ENCODE measurements at regions not wholly inside any gene's neighbourhood (a gene's known extent, or its start where the extent isn't known, plus 50 kb on each side); places are given as distances from the start of the nearest gene placed in this dataset.

DNA sequence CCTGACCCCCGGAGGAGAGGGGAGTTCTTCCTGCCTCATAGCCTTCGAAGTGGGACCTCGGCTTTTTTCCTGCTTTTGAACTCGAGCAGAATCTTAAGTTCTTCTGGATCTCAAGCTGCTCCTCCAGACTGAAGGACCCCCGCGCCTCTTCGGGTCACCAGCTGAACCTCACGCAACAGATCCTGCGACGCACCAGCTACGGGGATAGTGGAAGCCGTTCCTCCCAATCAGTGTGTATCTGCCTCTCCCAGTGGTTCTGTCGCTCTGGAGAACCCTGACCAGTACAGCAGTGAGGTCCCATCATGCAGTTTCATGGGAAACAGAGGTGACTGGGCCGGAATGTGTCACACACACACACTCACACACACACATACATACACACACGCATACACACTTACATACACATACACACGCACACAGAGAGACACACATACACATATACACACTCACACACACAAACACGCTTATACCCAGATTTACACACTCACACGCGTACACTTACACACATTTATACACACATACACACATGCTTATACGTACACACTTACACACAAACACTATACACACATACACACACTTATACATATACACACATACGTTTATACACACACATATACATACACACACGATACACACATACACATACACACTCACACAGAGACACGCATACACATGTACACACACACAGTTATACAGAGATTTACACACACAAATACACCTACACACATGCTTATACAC is 170.0 kb downstream of the TTLL2 start:
- no peak for DNase-seq (ENCODE audit: low spot score)

DNA sequence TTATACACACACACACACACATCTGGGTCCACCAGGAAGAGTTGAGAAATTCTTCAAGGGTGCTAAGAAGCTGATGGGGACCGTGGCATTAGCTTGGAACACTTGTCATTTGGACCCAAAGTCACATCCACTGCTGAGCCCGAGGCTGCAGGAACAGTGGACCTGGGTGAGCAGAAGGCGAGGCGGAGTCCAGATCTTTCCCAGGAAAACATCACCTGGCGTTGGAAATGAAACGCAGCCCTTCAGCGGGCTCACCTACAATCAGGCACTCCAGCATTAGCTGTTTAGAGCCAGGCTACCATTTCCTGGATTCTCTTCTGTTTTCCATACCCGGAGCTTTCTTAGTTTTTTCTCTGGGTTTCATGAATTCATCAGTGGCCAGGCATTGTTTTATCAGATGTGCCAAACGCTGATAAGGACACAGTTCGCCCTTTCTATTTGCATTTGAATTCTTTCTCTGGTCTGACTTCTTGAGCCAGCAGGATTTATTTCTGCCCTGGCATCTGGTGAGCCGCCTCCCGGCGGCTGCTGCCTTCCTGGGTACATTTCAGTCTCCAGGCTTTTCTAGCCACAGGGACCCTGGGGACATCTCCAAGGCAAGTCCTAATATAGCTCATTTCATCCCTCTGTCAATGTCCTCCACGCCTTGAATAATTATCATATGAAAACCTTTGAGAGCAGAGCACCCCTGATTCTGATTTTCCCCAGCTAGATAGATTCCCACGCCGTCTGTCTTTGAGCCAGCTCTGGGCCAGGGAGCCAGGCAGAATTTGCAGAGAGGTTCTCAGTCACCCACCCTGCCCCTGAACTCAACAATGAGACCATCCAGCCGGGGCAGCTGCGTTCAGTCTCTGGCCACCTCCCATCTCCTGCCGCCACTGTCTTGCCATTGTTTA is 170.9 kb downstream of the TTLL2 start:
- DNase-seq (ENCODE audit: low spot score), result no peak

DNA sequence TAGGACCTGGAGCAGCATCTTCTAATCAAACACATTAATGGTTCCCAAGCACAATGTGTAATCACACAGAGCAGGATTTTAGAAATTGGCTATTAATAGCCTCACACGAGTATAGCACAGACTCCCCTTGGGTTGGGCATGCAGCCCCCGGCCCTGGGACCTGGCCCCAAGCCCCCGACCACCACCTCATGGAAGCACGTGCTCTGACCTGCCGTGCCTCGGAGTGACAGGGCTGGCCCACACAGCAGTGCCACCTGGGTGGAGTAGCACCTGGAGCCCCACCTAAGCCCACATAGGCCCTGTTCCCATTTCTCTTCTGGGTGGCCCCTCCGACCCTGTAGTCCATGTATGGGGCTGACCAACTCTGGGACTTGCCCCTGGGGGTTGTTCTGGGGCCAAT is 171.8 kb downstream of the TTLL2 start:
- no peak for DNase-seq (ENCODE audit: low spot score)

DNA sequence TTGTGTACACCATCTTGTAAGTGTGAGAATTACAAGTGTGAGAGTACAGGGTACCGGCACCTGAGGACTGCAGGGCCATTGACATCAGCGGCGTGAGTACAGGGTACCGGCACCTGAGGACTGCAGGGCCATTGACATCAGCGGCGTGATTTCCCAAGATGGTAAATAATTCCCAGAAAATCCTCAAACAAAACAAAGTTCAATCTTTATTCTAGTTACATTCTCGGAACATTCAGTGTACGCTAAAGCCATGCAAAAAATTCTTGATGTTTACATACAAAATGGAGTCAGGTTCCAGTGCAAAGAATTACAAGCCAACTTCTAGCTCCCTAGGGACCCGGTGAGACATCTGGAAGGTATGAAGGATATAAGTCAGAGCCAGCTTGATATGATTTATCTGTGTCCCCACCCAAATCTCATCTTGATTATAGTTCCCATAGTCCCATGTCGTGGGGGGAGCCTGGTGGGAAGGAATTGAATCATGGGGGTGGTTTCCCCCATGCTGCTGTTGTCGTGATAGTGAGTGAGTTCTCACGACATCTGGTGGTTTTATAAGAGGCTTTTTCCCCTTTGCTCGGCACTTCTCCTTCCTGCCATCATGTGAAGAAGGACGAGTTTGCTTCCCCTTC is 172.7 kb downstream of the TTLL2 start:
- DNase-seq (ENCODE audit: low spot score), result no peak

DNA sequence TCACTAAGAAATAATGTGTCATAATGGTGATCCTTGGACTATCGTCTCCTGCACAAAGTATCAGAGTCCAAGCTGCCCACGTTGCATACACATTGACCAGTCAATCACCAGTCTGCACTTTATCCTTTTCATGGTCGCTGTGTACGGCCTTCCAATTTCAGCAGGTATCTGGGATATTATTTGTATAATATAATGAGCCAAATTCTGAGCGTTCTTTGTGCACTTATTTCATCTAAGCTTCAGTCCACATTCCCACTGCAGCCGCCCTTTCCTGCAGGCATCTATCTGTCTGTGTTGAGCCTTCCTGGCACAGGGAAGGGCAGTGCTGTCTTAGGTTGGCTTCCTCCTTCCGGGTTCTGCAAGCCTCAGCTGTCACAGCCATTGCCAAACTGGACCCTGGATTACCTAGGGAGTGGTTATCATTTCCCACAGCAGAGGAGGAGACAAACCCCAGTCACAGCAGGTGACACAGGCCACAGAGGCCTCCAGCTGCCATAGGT is 174.3 kb downstream of the TTLL2 start:
- no peak for DNase-seq (ENCODE audit: low spot score)

DNA sequence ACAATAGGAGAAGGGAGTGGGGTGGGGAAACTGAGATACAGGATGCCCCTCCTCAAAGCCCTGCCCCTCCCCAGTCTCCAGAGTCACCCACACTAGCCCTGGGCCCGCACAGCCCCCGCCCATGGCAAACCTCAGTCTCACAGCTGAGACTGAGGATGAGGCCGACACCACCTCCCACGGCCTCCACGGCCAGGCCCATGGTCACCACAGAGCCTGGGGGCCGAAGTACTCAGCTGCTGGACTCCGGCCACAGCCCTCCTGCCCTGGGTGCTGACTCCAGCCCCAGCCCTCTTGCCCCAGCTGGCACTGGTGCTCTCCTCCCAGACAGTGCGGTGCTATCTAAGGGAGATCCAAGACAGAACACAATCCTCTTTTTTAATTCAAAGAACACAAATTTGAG is 176.1 kb downstream of the TTLL2 start:
- no peak for DNase-seq (ENCODE audit: low spot score)

DNA sequence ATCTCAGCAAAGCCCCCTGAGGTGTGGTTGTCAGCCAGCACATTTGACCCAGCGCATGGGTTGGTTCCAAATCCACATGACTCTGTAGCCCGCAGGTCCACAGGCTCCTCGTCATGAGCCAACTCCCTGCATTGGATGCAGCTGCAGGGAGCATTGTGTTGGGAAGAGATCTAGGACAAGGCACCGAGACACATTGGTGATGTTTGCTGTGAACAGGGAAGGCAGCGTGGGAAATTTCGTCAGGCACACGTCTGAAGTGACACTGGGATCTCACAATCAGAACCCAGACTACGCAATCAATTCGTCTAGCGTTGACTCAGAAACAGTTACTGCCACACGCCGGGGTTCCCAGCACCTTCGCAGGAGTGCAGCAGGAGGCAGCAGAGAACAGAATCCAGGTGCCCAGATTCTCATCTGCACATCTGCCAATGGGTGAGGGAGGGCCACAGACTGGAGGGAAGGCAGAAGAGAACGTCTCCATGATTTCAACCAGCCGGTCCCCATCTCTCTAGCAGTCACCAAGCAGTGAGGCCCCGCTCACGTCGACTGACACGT is 177.0 kb downstream of the TTLL2 start:
- DNase-seq (ENCODE audit: low spot score), result no peak

DNA sequence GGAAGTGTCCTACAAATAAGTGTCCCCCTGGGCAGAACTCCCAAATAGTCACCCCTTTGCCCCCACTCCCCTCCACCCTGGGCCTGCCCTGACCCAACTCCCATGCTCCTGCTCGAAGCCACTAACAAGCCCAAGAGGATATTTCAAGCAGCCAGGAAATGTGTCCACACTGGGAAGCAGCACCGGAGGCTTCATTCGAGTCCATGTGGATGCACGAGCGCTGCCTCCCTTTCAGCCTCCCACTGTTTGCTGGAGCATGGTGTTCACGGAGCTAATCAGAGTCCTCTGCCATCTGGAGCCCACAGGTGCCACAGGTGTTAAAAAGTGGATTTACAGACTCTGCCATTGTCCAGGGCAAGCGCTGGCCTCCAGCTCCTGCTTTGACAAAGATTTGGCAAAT is 177.6 kb downstream of the TTLL2 start:
- no peak for DNase-seq (ENCODE audit: low spot score)

DNA sequence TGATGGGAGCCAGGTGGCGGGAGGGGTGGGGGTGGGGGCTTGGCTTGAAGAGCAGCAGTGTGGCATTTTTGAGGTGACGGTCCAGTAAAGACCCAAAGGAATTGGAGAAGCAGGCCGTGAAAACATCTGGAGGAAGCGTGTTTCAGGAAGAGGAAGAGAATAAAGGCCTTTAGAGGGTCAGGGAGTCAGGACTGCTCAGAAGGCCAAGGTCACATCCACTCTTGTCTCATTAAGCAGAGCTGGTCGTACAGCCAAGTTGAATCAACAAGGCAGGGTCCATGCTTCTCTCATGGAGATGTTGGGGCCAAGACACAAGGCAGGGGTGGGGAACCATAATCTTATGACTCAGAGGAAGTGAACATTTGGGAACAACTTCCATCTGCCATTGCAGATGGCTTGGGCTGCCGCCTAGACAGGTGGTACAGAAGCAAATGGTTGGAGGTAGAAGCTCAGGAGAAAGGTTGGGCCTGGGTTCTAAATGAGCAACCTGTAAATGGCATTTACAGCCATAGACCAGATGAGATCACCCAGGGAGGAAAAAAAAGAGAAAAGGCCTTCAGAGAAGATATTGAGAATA is 179.6 kb downstream of the TTLL2 start:
- no peak for DNase-seq (ENCODE audit: low spot score)

DNA sequence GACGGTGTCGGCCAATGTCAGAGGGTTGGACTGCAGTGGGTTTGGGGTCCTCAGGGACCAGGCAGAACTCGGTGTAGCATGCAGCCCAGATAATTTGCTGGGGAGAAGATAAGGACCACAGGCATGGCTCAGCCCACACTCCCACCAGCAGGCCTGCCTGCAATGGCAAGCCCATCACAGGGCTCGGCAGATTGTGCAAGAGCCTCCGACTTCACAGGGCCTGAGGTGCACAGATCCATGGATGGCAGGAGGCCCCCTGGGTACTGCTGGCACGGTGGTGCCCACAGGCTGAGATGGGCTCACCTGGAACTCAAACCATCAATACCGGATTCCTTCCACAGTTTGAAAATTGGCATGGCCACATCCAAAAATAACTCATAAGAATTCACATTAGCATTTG is 180.3 kb downstream of the TTLL2 start:
- no peak for DNase-seq (ENCODE audit: low spot score)

DNA sequence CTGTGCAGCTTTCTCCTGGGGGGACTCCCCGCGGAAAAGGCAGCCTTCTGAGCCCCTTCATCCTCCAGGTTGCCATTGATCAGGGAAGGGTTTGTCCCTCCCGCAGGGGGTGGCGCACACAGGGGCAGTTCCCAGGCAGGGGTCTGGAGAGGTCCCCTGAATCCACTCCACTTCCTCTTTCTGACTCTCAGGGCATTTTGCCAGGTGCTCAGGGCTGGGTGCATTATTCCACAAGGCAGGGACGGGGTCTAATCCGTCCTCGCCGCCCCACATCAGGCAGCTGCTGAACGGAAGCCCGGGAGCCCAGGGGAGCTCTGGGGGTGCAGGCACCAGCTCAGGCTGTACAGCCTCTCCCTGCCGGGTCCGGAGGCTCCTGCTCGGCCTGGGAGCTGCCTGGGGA is 180.9 kb downstream of the TTLL2 start:
- no peak for DNase-seq (ENCODE audit: low spot score)

DNA sequence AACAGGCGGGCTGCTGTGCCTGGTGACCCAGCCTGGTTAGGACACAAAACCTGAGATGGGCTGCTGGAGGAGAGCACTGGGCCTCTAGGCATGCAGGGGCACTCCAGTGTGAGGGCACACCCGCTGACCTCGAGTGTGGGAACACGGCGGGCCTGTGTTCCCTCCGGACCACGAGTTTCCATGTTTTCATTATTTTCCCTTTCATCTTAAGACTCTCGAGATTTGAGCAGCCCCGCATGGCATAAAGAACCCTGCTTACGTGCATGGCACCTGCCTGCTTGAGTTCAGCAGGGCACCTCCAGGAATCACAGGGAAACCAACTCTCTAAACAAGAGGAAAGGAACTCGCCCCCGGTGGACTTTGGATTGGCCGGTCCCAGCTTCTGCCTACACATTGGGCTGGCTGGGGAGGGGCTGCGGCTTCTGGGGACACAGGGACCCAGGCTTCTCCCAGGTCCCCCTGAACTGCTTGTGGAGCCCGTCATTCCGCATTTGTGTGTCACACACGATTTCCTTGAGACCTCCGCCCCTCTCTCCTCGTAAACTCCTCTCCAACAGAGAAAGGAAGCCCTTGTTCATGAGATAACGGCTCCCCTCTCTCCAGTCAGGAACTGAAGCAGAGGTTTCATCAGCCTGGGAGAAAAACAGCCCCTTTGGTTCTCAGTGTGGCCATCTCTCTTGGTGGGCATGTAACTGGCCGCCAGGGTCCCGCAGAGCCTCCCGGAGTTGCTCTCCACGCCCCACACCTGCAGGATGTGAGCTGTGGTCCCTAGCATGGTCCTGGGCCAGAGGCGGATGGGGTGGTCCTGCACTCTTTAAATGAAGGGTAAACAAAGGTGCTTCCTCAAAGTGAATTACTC is 181.8 kb downstream of the TTLL2 start:
- no peak for DNase-seq (ENCODE audit: low spot score)

DNA sequence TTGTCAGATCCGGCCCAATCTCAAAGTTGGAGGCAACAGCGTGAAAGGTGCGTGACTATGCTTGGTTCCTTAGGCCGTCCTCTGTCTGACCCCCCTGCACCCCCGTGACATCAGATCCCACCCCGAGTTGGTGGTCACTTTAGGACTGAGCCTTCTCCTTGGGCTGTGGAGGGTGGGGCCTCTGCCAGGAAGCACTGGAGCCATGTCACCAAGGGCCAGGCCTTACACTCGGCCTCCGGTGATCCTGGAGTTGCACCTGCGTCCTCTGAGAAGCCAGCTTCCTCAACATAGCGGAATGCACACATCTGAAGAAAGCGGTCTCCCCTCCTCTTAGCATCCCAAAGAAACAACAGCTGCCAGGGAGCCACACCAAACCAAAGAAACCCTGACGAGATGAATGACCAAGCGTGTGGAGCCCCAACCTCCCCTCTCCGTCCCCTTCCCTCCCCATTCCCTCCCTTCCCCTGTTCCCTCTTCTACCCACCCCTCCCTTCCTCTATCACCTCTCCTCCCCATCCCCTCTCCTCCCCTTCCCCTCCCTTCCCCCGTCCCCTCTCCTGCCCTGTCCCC is 182.6 kb downstream of the TTLL2 start:
- no peak for DNase-seq (ENCODE audit: low spot score)

DNA sequence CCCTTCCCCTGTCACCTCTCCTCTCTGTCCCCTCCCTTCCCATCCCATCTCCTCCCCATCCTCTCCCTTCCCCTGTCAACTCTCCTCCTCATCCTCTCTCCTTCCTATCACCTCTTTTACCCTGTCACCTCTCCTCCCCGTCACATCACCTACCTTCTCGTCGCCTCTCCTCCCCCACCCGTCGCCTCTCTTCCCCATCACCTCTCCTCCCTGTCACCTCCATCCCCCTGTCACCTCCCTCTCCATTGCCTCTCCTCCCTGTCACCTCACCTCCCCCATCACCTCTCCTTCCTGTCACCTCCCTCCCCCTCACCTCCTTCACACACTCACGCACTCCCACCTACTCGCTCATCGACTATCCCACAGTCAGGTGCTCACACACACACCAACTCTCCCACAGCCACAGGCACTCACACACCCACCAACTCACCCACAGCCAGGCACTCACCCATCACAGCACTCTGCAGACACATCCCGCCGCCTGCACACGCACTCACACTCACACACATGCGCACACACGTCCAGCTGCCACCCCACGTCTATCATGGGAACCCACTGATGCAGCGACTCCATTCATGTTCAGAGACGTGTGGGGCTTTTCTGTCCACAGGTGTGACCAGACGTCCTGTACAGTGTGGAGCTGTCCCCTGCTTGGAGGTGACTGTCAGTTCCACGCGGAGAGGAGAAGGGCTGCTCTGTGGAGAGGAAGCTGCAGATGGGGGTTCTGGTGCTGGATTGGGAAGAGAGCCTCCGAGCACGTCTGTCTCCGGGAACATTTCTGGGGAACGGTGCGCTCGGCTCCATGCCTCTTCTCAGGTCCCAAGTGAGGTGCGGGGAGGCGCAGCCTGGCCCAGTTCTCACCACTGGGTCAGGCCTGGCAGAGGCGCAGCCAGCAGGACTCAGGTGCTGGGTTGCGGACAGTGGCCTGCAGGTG is 184.3 kb downstream of the TTLL2 start:
- no peak for DNase-seq (ENCODE audit: low spot score)

DNA sequence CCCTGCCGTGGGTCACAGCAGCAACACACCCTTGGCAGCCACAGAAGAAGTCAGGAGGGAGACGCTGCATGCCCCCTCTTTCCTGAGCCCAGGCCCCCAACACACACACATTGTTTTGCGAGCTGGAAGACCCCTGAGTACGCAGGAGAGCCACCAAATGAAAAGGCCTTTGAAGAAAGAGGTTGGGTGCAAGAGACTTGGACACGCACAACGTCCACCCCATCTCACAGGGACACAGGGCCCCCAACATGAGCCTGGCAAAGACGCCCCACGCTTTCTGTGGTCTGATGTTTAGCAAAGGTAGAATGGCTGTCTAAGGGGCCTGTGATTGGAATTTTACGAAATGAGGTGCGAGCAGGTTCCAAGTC is 185.0 kb downstream of the TTLL2 start:
- DNase-seq (ENCODE audit: low spot score), result no peak

DNA sequence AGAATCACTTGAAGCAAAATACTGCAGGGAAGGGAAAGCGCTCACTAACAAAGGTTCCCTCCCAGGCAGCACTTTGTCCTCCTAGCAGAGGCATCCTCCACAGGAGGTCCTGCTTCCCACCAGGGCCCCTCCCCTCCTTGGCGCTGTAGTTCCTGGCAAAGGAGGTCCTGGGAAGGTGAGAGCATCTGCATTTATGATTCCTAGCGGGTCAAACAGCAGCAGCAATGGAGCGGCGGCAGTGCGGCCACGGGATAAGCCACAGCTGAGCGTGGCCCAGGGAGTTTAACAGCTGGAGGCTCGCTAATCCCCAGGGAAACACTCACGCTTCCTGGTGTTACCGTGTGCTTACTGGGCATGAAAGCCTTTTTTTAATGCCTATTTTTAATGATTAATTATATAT is 185.8 kb downstream of the TTLL2 start:
- no peak for DNase-seq (ENCODE audit: low spot score)

DNA sequence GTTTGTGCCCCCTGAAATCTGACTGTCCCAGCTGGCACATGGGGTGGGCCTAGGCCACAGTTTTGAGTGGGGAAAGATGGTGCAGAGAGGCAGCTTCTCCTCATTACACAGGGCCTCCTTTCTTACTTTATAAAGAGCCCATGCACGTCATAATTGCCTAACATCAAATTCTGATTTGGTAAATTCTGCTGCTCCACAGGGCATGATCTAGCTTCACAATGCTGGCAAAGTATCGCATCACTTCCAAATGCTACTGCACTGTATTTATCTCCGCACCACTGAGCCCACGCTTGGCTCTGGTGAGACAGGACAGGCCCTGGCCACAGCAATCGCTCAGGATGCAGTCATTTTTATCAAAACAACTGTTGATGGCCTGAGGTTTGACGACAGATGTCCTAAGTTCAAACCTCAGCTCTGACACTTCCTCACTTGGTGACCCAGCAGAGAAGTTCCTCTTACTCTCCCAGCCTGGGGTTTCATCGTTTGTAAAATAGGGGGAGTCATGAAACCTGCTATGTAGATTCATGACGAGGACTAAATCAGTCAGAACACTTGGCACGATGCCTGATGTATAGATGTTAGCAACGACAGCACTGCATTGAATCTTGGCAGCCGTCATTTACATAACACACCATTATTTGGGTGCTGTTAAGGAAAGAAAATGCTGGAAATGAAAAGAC is 187.9 kb downstream of the TTLL2 start:
- no peak for DNase-seq (ENCODE audit: low spot score)

DNA sequence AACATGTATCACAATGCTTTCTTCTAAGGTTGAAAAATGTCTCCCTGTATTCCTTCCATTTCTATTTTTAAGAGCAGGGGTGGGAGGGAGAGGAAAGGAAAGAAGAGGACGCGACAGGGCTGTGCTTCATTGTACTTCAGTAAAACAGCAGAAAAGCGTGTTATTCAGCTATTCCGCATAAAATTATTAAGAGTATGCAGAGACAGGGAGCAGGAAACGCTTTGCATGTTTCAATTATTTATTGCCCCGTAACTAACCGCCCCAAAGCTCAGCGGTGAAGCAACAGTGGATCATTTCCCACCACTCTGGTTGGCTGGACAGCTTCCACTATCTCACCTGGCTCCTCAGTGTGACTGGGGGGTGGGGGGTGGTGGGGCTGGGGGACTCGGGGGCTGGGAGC is 188.9 kb downstream of the TTLL2 start:
- no peak for DNase-seq (ENCODE audit: low spot score)

DNA sequence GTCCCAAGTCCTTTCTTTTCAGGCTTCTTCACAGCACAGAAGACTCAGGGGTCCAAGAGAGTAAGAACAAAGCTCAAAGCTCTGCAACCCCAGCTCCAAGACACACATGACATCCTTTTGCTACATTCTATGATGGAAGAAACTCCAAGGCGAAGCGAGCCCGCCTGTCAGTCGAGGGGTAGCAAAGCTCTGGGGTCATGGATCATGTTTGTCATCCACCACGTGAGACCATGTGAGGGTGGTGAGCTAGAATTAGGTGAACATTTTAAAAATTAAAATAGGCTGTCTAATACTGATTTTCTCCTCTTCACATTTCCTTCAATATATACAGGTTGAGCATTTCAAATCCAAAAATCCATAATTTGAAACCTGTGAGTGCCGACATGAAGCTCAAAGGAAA is 189.6 kb downstream of the TTLL2 start:
- DNase-seq (ENCODE audit: low spot score), result no peak

All from AG20443 (cell line).